ENCODE measurements at regions not wholly inside any gene's neighbourhood (a gene's known extent, or its start where the extent isn't known, plus 50 kb on each side); places are given as distances from the start of the nearest gene placed in this dataset.
"Not testable (repeated sequence)": the region's sequence is repeated elsewhere in the genome, so short reads cannot be mapped to it uniquely, and the experiment has no call there.

DNA sequence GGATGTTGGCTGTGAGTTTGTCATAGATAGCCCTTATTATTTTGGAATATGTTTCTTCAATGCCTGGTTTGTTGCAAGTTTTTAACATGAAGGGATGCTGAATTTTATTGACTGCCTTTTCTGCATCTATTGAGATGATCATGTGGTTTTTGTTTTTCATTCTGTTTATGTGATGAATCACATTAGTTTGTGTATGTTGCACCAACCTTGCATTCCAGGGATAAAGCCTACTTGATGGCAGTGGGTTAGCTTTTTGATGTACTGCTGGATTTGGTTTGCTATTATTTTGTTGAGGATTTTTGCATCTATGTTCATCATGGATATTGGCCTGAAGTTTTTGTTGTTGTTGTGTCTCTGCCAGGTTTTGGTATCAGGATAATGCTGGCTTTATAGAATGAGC, 225.6 kb downstream of the PCSK1 start:
- TF ChIP-seq ZNF274 (IDR thresholded peaks at IDR 0.05; ENCODE audit: low read depth, low read length), result no peak

DNA sequence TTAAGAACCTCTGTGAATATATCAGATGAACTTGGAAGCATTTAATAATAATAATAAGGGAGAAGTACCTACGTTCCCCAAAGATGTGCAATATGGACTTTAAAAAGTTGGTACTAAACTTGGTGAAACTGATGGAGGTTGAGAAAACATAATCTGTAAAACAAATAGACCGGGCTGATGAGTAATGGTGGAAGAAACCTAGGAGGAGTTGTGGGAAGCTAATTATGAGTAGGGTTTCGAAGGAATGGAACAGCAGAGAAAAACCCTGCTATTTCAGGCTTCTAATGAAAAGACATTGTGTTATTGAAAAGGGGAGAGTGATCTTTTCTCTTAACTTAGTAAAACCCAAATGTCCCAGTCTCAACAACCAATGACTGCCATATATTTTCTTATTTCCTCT, 229.3 kb downstream of the PCSK1 start:
- TF ChIP-seq ZNF274 (IDR thresholded peaks at IDR 0.05; ENCODE audit: low read depth, low read length), result no peak

More for the DNA sequence above, 225.6 kb downstream of the PCSK1 start:
- H3K4me3 ChIP-seq (ENCODE audit: low read length), result no peak overlapping the region

DNA sequence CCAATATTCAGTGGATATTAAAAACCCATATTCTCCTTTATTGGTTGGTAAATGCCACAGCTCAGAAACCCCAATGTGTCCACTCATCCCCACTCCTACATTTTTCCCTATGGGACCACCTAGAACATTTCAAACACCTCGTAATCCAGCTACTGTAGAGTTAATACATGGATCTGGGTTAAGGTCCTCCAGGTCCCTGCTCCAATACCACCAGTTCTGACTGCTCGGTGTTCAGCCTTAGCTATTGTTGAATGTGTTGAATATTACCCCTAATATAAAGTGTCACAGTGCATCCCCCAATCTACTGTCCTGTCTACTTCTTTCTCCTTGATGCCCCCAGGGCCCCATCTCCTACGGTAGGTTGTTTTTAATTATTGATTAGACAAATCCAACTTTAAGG, 231.5 kb downstream of the PCSK1 start:
- no peak overlapping the region for H3K4me3 ChIP-seq (ENCODE audit: low read length)
- no peak for TF ChIP-seq ZNF274 (IDR thresholded peaks at IDR 0.05; ENCODE audit: low read depth, low read length)

More for the DNA sequence above, 229.3 kb downstream of the PCSK1 start:
- H3K4me3 ChIP-seq (ENCODE audit: low read length), result no peak overlapping the region

DNA sequence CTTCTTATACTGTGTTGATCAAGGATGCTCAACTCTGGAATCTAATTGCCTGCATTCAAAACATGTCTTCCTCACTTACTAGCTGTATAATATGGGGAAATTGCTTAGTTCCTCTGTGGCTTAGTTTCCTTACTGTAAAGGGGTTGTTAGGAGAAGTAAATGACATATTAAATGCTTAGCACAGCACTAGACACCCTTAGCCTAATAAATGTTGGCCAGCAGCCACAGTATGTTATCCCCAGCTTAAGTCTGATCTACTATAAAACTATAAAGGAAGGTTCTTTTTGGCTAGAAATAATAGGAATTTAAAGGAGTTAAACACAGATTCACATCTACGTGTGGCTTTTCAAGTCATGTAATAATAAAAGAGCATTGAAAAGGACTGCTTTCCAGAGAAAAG, 232.4 kb downstream of the PCSK1 start:
- no peak for TF ChIP-seq ZNF274 (IDR thresholded peaks at IDR 0.05; ENCODE audit: low read depth, low read length)
- no peak overlapping the region for H3K4me3 ChIP-seq (ENCODE audit: low read length)

DNA sequence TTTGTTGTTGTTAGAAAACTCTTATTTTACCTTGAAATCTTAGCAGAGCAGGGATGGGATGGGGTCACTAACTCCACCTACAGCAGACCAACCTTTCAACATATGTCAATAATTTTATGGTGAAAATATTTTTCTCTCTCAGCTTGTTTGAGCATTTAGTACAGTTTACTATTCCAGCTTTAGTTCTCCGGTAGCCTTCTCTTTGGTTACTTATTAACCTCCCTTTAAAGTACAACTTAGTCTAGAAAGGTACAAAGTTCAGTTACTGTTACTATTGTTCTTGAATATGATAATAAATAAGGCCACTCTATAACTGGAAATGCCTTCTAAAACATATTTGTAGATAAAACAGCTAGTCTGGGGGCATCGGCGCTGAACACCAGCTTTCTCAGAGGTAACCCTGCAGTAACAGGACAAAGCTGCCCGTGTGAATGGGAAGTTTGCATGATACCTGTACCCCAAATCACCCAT, 233.3 kb downstream of the PCSK1 start:
- no peak for TF ChIP-seq ZNF274 (IDR thresholded peaks at IDR 0.05; ENCODE audit: low read depth, low read length)
- no peak overlapping the region for H3K4me3 ChIP-seq (ENCODE audit: low read length)

DNA sequence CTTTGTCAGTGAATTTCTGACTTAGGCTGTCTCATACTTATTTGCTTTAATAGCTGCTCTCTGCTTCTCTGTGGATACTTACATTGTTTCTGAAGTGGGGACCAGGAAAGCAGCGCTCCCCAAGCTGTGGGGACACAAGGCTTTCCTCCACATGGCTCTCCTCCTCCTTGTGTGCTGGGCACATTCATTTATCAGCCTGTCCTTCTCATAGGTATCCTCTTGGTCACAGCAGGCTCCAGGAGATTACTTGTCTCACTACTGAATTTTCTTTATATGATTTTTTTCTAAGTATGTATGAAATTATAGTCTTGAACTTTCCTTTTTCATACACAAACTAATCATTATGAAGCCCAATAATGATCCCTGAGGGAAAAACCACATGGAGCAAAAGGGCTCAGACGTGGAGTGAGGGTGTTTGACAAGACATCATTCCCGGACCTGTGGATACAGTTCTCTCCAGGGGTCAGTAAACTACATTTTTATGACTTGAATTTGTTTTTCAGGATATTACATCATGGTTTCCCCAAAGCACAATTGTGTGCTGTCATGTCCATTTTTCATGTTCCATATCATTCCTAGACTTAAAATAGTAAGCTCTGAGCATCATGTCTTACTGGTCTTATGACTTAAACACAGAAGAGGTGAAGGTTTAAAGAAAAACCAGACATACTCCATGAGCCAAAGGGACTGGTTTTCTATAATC, 234.5 kb downstream of the PCSK1 start:
- no peak overlapping the region for H3K4me3 ChIP-seq (ENCODE audit: low read length)
- no peak for TF ChIP-seq ZNF274 (IDR thresholded peaks at IDR 0.05; ENCODE audit: low read depth, low read length)

DNA sequence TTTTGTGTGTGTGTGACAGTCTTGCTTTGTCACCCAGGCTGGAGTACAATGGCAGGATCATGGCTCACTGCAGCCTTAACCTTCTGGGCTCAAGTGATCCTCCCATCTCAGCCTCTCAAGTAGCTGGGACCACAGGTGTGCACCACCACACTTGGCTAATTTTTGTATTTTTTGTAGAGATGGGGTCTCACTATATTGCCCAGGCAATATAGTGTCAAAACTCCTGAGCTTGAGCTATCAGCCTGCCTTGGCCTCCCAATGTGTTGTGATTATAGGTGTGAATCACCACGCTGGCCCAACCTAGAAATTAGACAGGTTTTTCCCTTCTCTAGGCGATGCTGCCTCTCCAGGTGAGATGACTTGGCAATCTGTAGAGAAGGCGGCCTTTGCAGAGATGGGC, 235.3 kb downstream of the PCSK1 start:
- not testable (repeated sequence) for H3K4me3 ChIP-seq (ENCODE audit: low read length)

DNA sequence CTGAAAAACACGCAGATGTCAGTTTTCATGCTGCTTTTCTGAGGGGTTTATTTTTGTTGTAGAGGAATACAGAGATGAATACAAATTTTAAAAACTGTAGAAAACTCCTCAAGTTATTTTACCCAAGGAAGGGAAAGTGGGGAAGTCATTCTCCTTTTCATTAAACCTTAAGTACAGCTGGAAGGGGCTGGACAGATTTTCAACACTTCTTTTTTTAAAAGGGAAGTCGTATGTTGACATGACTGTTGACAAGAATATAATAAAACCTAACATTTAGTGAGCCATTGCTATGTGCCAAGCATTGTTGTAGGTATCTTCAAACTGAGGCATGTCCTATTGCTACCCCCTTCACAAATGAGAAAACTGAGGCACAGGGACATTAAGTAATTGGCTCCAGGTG, 235.7 kb upstream of the ELL2 start:
- TF ChIP-seq ZNF274 (IDR thresholded peaks at IDR 0.05; ENCODE audit: low read depth, low read length), result no peak
- H3K4me3 ChIP-seq (ENCODE audit: low read length), result no peak overlapping the region

DNA sequence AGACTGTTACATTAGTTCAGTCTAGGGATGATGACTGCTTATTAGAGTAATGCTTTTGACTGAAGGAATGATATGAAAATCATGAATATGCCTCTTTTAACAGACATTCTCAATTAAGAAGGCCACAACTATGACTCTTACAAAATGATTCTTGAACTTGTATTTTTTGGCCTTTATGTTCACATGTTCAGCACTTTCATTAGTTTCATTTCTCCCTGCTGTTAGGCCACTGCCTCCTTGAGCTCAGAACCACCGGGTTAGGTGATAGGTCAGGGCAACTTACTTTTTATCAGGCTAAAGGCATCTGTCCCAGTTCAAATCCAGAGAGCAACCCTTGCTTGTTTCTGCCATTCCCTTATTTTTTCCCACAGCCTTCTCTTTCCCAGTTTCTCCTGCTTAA, 235.2 kb upstream of the ELL2 start:
- no peak overlapping the region for H3K4me3 ChIP-seq (ENCODE audit: low read length)
- no peak for TF ChIP-seq ZNF274 (IDR thresholded peaks at IDR 0.05; ENCODE audit: low read depth, low read length)

DNA sequence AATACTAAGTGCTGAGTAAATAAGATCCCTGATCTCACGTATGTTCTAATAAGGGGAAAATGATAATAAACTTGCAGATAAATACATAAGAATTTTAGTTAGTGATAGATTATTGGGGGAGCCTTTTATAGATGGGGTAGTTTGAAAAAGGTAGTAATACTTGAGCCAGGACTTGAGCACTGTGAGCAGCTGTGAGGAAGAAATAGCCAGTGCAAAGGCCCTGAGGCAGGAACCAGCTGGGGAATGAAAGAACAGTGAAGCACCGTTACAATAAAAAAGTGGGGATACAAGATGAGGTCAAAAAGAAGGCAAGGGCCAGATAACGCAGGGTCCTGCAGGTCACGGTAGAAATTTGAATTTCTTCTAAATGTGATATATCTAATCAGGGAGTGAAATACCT, 234.8 kb upstream of the ELL2 start:
- no peak overlapping the region for H3K4me3 ChIP-seq (ENCODE audit: low read length)
- no peak for TF ChIP-seq ZNF274 (IDR thresholded peaks at IDR 0.05; ENCODE audit: low read depth, low read length)

DNA sequence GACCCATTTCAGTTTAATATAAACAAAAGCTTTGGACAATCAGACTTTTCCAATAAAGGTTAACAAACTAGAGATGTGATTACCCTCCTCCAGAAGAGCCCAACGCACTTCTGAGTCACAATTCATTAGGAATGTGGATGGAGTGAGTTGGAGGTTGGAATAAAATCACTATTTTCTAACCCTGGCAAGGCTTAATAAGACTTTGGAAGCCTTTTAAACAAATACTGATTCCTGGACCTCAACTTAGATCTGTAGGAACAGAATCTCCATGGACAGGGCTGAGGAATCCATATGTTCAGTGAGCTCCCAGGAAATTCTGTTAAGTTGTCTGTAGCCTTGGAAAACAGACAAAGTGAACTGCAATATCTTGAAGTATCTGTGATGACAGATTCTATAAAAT, 233.5 kb upstream of the ELL2 start:
- TF ChIP-seq ZNF274 (IDR thresholded peaks at IDR 0.05; ENCODE audit: low read depth, low read length), result no peak
- no peak overlapping the region for H3K4me3 ChIP-seq (ENCODE audit: low read length)

DNA sequence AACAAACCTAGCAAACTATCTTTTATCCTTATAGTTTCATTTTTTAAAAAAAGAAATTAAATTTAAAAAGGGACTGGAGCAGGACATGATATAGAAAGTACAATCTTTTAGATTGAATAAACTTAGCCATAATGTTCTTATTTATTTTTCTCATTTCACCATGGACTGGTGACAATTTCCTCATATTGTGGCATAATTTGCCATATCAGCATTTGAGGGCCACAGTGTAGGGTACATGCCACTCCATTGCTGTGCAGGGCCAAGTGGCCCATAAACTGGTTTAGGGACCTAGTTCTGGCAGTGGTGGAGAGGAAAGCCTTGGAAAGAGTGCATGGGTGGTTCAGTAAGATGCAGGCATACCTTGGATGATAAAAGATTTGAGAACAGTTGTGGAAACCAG, 232.9 kb upstream of the ELL2 start:
- no peak overlapping the region for H3K4me3 ChIP-seq (ENCODE audit: low read length)
- no peak for TF ChIP-seq ZNF274 (IDR thresholded peaks at IDR 0.05; ENCODE audit: low read depth, low read length)

DNA sequence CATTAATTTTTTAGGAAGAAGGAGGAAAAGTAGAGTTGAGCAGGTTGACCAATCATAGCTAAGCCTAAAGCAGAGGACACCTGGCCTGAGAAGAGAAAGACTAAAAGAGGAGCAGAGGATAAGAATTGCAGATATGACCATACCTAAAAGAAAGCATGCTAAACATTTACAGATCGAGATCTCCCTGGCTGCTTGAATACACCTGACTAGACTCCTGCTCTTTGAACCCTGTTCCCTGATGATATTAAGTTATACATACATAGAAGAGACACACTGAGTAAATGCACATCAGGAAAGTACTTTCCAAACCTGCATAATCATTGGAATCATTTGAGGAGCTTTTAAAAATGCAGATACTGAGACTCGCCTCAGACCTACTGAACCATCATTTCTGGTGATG, 232.3 kb upstream of the ELL2 start:
- H3K4me3 ChIP-seq (ENCODE audit: low read length), result no peak overlapping the region
- TF ChIP-seq ZNF274 (IDR thresholded peaks at IDR 0.05; ENCODE audit: low read depth, low read length), result no peak

DNA sequence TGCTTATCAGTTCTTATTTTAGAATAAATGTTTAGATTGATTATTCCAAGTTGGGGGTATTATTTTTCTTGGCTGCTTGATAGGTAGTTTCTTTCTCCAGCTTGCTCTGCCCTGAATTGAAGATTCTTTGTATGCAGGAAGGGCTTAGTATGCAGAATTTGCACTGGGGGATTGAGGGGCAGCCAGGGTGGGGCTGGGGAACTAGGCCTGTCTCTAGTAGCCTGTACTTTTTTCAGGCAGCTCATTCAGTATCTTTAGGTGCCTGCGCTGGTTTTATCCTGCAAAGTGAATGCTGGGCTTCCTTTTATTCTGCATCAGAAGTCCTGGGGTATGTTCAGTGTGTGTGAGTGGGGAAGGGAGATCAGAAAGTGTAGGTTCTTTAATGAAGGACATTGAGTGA, 228.3 kb upstream of the ELL2 start:
- no peak for TF ChIP-seq ZNF274 (IDR thresholded peaks at IDR 0.05; ENCODE audit: low read depth, low read length)

DNA sequence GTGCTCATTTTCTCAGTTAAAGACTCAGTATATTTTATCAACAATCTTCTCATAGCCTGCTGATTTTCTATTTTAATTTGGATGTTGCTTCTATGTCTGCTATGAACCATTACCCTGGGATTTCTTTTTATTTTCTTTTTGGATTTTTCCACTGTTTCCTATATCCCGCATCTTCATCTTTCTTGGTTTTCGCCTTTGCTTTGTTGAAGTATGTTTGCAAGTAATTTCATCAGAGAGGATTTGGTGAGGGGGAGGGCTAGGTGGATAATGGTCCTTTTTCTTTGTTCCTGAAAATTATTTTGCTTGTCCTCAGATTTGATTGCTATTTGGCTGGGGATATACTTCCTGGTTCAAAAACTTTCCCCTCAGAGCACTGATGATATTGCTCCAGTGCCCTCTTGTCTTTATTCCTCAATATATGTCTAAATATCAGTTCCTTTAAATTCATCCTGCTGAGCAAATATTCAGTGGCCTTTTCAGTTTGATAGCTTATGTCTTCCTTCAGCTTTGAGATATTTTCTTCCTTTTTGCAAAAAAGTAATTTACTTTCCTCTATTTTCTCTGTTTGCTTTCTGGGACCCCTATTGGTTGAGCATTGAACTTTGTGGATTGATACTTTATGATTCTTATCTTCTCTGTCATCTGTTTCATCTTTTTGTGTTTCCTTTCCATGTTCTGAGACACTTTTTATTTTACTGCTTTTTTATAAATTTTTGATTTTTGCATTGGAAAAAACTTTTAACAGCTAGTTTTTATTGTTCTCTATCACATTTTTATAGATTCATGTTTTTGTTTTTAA, 227.6 kb upstream of the ELL2 start:
- H3K4me3 ChIP-seq (ENCODE audit: low read length), result no peak overlapping the region
- no peak for TF ChIP-seq ZNF274 (IDR thresholded peaks at IDR 0.05; ENCODE audit: low read depth, low read length)

More for the DNA sequence above, 228.3 kb upstream of the ELL2 start:
- H3K4me3 ChIP-seq (ENCODE audit: low read length), result no peak overlapping the region
